ENCODE measurements at regions not wholly inside any gene's neighbourhood (a gene's known extent, or its start where the extent isn't known, plus 50 kb on each side); places are given as distances from the start of the nearest gene placed in this dataset.
"Not testable (repeated sequence)": the region's sequence is repeated elsewhere in the genome, so short reads cannot be mapped to it uniquely, and the experiment has no call there.

DNA sequence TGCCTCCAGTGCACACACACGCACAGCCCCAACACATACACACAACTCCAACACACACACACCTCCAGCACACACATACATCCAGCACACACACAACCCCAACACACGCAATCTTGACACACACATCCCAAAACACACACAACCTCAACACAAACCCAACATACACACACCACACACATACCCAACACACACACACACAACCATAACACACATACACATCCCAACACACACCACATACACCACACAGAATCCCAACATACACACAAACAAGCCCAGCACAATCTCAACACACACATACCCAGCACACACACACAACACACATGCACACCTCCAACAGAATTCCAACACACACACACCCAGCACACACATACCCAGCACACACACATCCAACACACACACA is 301.1 kb downstream of the ABCC12 start:
- no peak for DNase-seq

DNA sequence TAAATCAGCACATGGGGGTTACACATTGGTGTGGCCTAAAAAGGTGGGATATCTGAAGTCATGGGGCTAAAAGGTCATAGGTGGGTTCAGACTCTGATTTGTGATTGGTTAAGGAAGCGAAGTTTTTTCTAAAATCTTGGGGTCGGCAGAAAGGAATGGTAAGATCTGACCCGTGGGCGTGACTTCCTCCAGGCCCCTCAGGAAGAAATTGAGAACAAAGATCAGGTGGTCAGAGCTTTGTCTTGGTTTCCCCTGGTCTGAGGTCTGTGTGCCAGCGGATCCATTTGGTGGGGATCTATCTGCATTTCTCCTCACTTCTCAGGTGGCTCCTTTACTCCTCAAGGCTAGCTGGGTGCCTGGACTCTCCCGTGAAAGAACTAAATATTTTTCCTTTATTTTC is 302.8 kb downstream of the ABCC12 start:
- DNase-seq, result no peak

- DNase-seq, result no peak
These were observed 304.6 kb downstream of the ABCC12 start for GRCh38 chr16:47851146-47851545.

DNA sequence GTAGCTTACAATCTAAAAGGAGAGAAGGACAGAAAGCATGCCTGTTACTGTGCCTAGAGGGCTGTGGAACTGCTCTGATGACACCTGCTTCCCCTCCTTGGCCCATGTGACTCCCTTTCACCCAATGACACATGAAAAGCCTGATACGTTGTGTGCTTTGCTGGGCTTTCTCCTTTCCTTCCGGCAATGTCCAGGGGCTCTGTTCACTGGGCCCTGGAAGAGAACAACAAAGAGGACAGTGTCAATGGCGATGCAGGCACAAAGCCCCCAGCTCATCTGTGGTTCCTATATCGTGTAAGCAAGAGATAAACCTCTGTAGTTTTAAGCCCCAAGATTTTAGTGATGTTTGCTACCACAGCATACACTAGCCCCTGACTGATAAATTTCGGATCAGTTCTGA is 306.1 kb downstream of the ABCC12 start:
- DNase-seq, result no peak

GRCh38 chr16:47848421-47849109 is 307.2 kb downstream of the ABCC12 start:
- DNase-seq, result no peak

DNA sequence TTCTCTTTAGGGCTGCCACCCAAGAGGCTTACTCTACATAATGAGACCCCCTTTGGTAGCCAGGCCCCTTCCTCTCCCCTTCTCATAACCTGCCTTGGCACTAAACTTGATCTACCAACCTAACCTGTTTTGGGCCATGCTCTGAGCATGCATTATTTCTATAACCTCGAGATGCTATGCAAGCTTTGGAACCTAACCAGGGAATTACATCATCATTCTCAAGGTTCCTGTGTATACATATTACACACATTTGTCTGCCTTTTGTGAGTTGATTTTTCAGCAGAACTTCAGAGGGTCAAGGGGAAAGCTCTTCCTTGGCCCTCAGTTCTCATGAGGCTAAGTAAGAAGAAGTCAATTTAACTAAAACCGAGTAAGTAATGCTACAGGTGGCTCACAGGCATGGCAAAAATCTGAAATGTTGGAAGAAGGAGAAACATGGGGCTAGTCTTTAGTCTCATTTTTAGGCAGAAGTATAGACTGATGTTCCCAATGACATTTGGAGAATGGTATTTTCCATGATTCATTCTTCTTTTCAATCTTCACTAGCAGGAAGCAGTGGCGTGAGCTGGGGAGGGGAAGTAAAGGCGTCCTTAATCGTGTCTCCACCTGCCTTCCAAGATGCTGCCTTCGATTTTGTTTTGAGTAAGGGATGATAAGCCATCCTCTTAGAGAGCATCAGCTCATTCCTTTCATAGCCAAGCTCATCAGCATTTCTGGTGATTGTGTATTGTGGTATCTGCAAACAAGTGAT is 308.4 kb downstream of the ABCC12 start:
- DNase-seq, result no peak

GRCh38 chr16:47834485-47835024 is 321.2 kb downstream of the ABCC12 start:
- DNase-seq, result no peak

- DNase-seq, result no peak
These were observed 322.0 kb downstream of the ABCC12 start for GRCh38 chr16:47833771-47834170.

- DNase-seq, result no peak
These were observed 325.8 kb downstream of the ABCC12 start for GRCh38 chr16:47829850-47830600.

DNA sequence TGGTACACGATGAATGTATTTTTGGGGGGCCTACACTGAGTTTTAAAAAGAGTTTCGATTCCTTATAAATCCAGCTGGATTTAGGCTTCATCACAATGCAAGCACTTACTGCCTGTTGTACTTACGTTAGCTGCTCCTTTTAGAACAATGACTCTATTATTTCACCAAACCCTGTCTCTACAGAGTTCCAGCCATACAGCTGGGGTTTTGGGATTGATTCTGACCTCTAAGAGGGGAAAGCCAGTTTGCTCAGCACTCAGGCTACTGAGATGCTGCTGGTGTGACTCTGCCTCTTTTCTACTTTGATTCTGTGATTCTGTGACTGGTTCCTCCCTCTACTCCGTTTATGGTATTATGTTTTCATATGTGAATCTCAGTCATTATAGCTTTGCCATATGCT is 329.7 kb downstream of the ABCC12 start:
- DNase-seq, result no peak

GRCh38 chr16:47817048-47817447 is 338.7 kb downstream of the ABCC12 start:
- no peak for DNase-seq

- no peak for DNase-seq
These were observed 339.3 kb downstream of the ABCC12 start for GRCh38 chr16:47816511-47816910.

- no peak for DNase-seq
These were observed 340.1 kb downstream of the ABCC12 start for GRCh38 chr16:47815655-47816054.

DNA sequence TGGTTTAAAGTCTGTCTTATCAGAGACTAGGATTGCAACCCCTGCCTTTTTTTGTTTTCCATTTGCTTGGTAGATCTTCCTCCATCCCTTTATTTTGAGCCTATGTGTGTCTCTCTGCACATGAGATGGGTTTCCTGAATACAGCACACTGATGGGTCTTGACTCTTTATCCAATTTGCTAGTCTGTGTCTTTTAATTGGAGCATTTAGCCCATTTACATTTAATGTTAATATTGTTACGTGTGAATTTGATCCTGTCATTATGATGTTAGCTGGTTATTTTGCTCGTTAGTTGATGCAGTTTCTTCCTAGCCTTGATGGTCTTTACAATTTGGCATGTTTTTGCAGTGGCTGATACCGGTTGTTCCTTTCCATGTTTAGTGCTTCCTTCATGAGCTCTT is 344.0 kb downstream of the ABCC12 start:
- DNase-seq, result not testable (repeated sequence)

GRCh38 chr16:47806309-47806847 is 345.2 kb downstream of the PHKB start:
- DNase-seq, result no peak

- peak; percentile 20 for DNase-seq
These were observed 326.6 kb downstream of the PHKB start for GRCh38 chr16:47787696-47788095.

- DNase-seq, result no peak
These were observed 320.5 kb downstream of the PHKB start for GRCh38 chr16:47781673-47782072.

GRCh38 chr16:47780213-47780875 is 319.2 kb downstream of the PHKB start:
- no peak for DNase-seq

- DNase-seq, result no peak
These were observed 318.3 kb downstream of the PHKB start for GRCh38 chr16:47779201-47780016.

- no peak for DNase-seq
These were observed 317.1 kb downstream of the PHKB start for GRCh38 chr16:47778106-47778801.

Measured in left kidney (tissue), 1 donor.